BE2C (cell line): ENCODE measurements at regions not wholly inside any gene's neighbourhood (a gene's known extent, or its start where the extent isn't known, plus 50 kb on each side); places are given as distances from the start of the nearest gene placed in this dataset.

ENCODE experiments used
- DNase-seq: peaks from one replicate; pipeline ENCODE4 v3.0.0-alpha.2; 2020
- H3K27me3 ChIP-seq: fragments of 250-450 bp; sonication (Bioruptor Pico); 2 replicates; pipeline ENCODE4 v1.5.1; 2020; ENCODE audit warnings: mild to moderate bottlenecking
- H3K36me3 ChIP-seq: fragments of 250-450 bp; sonication (Bioruptor Pico); 2 replicates; pipeline ENCODE4 v1.5.1; 2020; ENCODE audit warnings: mild to moderate bottlenecking
- H3K4me1 ChIP-seq: fragments of 250-450 bp; sonication (Bioruptor Pico); 2 replicates; pipeline ENCODE4 v1.5.1; 2020
- H3K4me3 ChIP-seq: 2 replicates; pipeline ENCODE4 v1.5.1; 2011; ENCODE audit warnings: low read depth, low read length
- H3K9me3 ChIP-seq: fragments of 250-450 bp; sonication (Bioruptor Pico); 2 replicates; pipeline ENCODE4 v1.5.1; 2020
- TF ChIP-seq, protein P1 (sequence below): IDR thresholded peaks from 2 replicates; pipeline ENCODE4 v1.5.1; 2012; ENCODE audit warnings: mild to moderate bottlenecking, low read depth, low read length

DNA sequence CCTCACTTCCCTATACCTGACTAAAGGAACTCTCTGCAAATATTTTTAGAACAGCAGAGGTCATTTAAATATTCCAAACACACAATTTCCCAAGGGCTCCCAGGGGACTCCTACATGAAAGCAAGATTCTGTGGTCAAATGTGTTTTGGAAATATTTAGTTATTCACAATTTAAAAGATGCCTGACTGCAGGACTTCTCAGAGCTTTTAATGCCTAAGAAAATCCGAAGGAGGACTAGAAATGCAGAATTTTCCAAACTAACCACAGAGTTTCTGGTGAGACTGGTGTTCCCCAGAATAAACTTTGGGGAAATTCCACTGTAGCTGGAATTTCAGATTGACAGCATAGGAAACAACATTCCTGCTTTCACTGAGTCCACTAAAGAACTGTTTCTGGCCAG lies 84.8 kb upstream of the MAP1LC3B2 start:
- DNase-seq, result no peak
- Histone ChIP-seq H3K4me3 (no peak overlapping the region), H3K9me3 (peaks cover 3% of the 10 kb centered on the region), H3K27me3 (no peaks in the 10 kb centered on the region), H3K4me1 (no peaks in the 10 kb centered on the region), H3K36me3 (no peaks in the 10 kb centered on the region)
- TF ChIP-seq, protein P1, sequence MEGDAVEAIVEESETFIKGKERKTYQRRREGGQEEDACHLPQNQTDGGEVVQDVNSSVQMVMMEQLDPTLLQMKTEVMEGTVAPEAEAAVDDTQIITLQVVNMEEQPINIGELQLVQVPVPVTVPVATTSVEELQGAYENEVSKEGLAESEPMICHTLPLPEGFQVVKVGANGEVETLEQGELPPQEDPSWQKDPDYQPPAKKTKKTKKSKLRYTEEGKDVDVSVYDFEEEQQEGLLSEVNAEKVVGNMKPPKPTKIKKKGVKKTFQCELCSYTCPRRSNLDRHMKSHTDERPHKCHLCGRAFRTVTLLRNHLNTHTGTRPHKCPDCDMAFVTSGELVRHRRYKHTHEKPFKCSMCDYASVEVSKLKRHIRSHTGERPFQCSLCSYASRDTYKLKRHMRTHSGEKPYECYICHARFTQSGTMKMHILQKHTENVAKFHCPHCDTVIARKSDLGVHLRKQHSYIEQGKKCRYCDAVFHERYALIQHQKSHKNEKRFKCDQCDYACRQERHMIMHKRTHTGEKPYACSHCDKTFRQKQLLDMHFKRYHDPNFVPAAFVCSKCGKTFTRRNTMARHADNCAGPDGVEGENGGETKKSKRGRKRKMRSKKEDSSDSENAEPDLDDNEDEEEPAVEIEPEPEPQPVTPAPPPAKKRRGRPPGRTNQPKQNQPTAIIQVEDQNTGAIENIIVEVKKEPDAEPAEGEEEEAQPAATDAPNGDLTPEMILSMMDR, result no peak

DNA sequence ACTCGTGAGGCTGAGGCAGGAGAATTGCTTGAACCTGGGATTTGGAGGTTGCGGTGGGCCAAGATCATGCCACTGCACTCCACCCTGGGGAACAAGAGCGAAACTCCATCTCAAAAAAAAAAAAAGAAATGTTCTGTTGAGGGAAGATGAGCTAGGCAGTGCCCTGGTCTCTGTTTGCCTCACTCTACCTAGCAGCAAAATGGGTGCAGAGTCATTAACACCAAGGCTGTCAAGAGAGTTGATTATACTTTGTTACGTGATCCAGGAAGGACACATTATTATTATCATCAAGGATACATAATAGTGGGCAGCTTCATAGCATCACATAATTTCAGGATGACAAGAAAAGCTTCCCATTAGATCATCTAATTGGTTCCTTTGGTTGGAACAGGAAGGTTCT lies 84.3 kb upstream of the MAP1LC3B2 start:
- DNase-seq, result no peak
- no peaks in the 10 kb centered on the region for H3K36me3 ChIP-seq
- peaks cover 3% of the 10 kb centered on the region for H3K9me3 ChIP-seq
- TF ChIP-seq, protein P1, result no peak
- no peaks in the 10 kb centered on the region for H3K27me3 ChIP-seq
- H3K4me3 ChIP-seq, result no peak overlapping the region
- H3K4me1 ChIP-seq, result no peaks in the 10 kb centered on the region

DNA sequence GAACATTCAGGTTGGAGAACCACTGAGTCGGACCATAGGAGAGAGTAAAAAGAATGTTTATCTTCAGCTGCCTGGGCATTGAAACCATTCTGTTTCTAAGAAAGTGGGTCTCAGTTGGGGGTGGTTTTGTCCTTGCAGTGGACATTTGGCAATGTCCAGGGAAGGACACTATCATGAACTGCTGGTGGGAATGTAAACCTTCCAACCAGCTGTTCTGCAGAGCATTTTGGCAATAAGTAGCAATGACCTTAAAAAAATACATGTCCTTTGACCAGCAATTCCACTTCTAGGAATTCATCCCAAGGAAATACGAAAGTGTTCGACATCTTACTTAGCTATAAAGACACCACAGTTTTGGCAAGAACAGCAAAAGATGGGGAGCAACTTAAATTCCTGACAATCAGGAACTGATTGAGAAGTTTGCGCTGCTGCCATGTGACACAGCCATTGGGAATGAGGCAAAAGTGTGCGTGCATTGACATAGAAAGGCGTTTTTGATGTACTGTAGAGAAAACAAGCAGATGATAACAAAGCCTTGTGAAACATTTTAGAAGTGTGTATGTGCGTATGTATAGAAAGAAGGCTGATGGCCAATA lies 82.9 kb upstream of the MAP1LC3B2 start:
- no peaks in the 10 kb centered on the region for H3K27me3 ChIP-seq
- H3K4me3 ChIP-seq, result no peak overlapping the region
- TF ChIP-seq, protein P1, result no peak
- H3K9me3 ChIP-seq, result peaks cover 3% of the 10 kb centered on the region
- H3K36me3 ChIP-seq, result no peaks in the 10 kb centered on the region
- DNase-seq, result no peak
- H3K4me1 ChIP-seq, result no peaks in the 10 kb centered on the region

DNA sequence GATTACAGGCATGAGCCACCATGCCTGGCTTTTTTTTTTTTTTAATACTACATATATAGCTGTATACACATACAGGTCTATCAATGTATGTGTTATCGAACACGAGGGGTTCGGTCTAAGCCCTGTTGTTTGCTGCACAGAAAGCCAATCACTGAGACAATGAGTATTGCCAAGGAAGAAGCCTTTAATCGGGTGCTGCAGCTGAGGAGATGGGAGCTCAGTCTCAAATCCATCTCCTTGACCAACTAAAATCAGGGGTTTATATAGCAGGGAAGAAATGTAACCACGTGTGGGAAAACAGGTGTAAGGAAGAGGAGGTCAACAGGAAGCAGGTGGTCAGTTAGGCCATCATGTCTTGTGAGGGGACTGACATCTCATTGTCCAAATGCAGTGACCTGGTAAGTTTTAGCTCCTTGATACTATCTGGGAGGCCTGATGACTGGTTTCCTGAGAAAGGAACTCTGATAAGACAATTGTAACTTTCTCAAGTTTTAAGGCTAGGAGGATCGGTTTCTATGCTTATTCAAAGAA lies 80.9 kb upstream of the MAP1LC3B2 start:
- no peak overlapping the region for H3K4me3 ChIP-seq
- H3K9me3 ChIP-seq, result peaks cover 3% of the 10 kb centered on the region
- no peaks in the 10 kb centered on the region for H3K36me3 ChIP-seq
- TF ChIP-seq, protein P1, result no peak
- no peaks in the 10 kb centered on the region for H3K4me1 ChIP-seq
- no peak for DNase-seq
- H3K27me3 ChIP-seq, result no peaks in the 10 kb centered on the region

DNA sequence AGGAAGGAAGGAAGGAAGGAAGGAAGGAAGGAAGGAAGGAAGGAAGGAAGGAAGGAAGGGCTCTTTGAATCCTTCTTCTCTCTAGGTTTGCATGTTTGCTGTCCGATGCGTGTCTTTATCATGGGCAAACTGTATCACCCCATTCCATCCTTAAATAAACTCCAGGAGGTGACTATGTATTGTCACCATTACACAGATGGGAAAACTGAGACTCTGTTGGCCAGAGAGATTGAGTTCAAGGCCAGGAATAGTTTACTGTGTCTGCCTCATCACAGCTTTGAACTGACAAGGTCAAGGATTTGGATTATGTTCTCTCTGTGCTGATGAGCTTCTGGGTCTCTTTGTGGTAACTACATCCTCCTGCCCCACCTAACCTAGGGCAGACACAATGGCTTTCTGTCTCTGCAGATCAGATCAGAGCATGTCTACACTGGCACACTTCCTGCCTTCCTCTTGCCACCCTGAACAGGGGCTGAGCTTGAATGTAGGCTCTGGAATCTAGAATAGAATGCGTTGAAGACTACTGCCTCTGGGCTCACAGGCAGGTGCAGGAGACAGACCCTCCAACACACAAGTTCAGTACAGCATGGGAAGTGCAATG lies 78.9 kb upstream of the MAP1LC3B2 start:
- Histone ChIP-seq H3K4me1 (no peaks in the 10 kb centered on the region), H3K4me3 (no peak overlapping the region), H3K36me3 (no peaks in the 10 kb centered on the region), H3K9me3 (peaks cover 3% of the 10 kb centered on the region), H3K27me3 (no peaks in the 10 kb centered on the region)
- TF ChIP-seq, protein P1, result no peak
- DNase-seq, result no peak

GRCh38 chr12:116481726-116482125 lies 77.5 kb upstream of the MAP1LC3B2 start:
- no peak for DNase-seq
- peaks cover 3% of the 10 kb centered on the region for H3K9me3 ChIP-seq
- TF ChIP-seq, protein P1, result no peak
- H3K27me3 ChIP-seq, result no peaks in the 10 kb centered on the region
- H3K36me3 ChIP-seq, result no peaks in the 10 kb centered on the region
- H3K4me3 ChIP-seq, result no peak overlapping the region
- H3K4me1 ChIP-seq, result no peaks in the 10 kb centered on the region
